ENCODE measurements at regions not wholly inside any gene's neighbourhood (a gene's known extent, or its start where the extent isn't known, plus 50 kb on each side); places are given as distances from the start of the nearest gene placed in this dataset.

DNA sequence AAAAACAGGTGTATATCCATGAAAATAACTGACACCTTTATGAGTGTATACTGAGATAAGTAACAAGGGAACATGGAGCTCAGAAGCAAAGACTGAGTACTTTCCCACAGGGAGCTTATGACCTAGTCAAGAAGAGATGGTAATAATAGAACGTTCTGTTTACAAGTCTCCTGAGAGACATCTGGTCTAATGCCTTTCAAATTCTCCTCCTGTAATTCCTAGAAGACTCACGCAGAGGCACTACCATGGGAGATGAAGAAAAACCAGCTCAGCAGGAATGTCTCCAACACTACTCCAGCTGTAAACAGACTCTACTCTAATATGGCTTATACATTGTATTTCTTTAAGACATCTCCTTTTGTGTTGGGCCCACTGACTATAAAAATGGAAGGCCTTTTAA lies 503.6 kb upstream of the TUSC1 start:
- TF ChIP-seq, protein P1, sequence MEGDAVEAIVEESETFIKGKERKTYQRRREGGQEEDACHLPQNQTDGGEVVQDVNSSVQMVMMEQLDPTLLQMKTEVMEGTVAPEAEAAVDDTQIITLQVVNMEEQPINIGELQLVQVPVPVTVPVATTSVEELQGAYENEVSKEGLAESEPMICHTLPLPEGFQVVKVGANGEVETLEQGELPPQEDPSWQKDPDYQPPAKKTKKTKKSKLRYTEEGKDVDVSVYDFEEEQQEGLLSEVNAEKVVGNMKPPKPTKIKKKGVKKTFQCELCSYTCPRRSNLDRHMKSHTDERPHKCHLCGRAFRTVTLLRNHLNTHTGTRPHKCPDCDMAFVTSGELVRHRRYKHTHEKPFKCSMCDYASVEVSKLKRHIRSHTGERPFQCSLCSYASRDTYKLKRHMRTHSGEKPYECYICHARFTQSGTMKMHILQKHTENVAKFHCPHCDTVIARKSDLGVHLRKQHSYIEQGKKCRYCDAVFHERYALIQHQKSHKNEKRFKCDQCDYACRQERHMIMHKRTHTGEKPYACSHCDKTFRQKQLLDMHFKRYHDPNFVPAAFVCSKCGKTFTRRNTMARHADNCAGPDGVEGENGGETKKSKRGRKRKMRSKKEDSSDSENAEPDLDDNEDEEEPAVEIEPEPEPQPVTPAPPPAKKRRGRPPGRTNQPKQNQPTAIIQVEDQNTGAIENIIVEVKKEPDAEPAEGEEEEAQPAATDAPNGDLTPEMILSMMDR (IDR thresholded peaks at IDR 0.05), result no peak
- TF ChIP-seq POLR2A (IDR thresholded peaks at IDR 0.05), result no peak
